ENCODE measurements at regions not wholly inside any gene's neighbourhood (a gene's known extent, or its start where the extent isn't known, plus 50 kb on each side); places are given as distances from the start of the nearest gene placed in this dataset.
"Not testable (repeated sequence)": the region's sequence is repeated elsewhere in the genome, so short reads cannot be mapped to it uniquely, and the experiment has no call there.

DNA sequence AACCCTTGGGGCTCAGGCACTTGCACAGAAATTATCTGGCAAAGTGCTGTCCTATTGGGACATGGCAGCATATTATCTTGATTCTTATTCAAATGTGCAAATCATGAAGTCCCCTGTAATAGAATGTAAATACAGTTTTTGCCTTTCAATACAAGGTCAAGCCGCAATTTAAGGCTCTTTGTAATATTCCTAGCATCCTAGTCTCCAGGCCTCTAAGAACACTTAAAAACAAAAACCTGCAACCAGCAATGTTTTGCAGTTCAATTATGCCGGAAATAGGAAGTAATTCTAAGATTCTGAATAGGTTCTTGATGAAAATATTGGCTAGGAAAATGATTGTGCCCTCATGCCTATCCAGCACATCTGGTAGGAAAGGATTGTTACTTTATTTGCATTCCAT, 197.2 kb upstream of the IRAK1BP1 start:
- no TSS peak for BruUV-seq (replicated peaks)
- no peak overlapping the region for H3K27ac Mint-ChIP-seq (ENCODE audit: low read depth, unreplicated experiment)
- H3K27me3 Mint-ChIP-seq (ENCODE audit: insufficient read depth, unreplicated experiment), result no peaks in the 10 kb centered on the region
- TF ChIP-seq, protein P1, sequence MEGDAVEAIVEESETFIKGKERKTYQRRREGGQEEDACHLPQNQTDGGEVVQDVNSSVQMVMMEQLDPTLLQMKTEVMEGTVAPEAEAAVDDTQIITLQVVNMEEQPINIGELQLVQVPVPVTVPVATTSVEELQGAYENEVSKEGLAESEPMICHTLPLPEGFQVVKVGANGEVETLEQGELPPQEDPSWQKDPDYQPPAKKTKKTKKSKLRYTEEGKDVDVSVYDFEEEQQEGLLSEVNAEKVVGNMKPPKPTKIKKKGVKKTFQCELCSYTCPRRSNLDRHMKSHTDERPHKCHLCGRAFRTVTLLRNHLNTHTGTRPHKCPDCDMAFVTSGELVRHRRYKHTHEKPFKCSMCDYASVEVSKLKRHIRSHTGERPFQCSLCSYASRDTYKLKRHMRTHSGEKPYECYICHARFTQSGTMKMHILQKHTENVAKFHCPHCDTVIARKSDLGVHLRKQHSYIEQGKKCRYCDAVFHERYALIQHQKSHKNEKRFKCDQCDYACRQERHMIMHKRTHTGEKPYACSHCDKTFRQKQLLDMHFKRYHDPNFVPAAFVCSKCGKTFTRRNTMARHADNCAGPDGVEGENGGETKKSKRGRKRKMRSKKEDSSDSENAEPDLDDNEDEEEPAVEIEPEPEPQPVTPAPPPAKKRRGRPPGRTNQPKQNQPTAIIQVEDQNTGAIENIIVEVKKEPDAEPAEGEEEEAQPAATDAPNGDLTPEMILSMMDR (IDR thresholded peaks at IDR 0.05; ENCODE audit: unreplicated experiment), result no peak
- CTCF ChIA-PET, result no interaction called here
- no peak overlapping the region for H3K4me3 Mint-ChIP-seq (ENCODE audit: unreplicated experiment)
- intact Hi-C loops (cut with micrococcal nuclease), result no loop called here
- H3K36me3 Mint-ChIP-seq (ENCODE audit: insufficient read depth, unreplicated experiment), result no peaks in the 10 kb centered on the region
- DNase-seq (ENCODE audit: unreplicated experiment), result no peak
- peaks cover 5% of the 10 kb centered on the region for H3K4me1 Mint-ChIP-seq (ENCODE audit: insufficient read depth, unreplicated experiment)
- peaks cover 6% of the 10 kb centered on the region for H3K9me3 Mint-ChIP-seq (ENCODE audit: unreplicated experiment)
- POLR2A ChIA-PET, result no interaction called here

DNA sequence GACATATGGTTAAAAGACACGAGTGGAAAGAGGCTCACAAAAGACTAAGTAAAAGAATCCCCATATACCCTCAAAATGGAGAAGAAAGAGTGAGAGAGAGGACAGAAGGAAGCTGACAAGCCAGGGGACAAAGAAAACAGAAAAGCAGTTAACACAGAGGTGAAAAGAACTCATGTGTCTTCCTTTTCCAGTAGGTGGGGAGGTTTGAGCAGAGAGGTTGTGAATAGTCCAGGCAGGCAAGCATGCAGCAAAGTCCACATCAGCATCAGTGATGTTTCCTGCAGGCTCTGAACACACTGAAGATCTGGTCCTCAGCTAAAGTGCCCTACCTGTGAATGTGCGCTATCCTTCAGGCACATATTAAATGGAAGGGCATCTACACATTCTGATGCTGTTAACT, 196.5 kb upstream of the IRAK1BP1 start:
- Mint-ChIP-seq H3K9me3 (ENCODE audit: unreplicated experiment) (peaks cover 6% of the 10 kb centered on the region), H3K4me1 (ENCODE audit: insufficient read depth, unreplicated experiment) (peaks cover 5% of the 10 kb centered on the region), H3K27ac (ENCODE audit: low read depth, unreplicated experiment) (no peak overlapping the region), H3K36me3 (ENCODE audit: insufficient read depth, unreplicated experiment) (no peaks in the 10 kb centered on the region), H3K4me3 (ENCODE audit: unreplicated experiment) (no peak overlapping the region), H3K27me3 (ENCODE audit: insufficient read depth, unreplicated experiment) (no peaks in the 10 kb centered on the region)
- no TSS peak for BruUV-seq (replicated peaks)
- intact Hi-C loops (cut with micrococcal nuclease), result no loop called here
- TF ChIP-seq, protein P1 (IDR thresholded peaks at IDR 0.05; ENCODE audit: unreplicated experiment), result no peak
- CTCF ChIA-PET, result interaction anchor here (0.7 kb wide), 1 partner anchor 381 kb away, joined by 3 read pairs; no protein-coding TSS in a partner anchor
- POLR2A ChIA-PET, result no interaction called here
- no peak for DNase-seq (ENCODE audit: unreplicated experiment)

DNA sequence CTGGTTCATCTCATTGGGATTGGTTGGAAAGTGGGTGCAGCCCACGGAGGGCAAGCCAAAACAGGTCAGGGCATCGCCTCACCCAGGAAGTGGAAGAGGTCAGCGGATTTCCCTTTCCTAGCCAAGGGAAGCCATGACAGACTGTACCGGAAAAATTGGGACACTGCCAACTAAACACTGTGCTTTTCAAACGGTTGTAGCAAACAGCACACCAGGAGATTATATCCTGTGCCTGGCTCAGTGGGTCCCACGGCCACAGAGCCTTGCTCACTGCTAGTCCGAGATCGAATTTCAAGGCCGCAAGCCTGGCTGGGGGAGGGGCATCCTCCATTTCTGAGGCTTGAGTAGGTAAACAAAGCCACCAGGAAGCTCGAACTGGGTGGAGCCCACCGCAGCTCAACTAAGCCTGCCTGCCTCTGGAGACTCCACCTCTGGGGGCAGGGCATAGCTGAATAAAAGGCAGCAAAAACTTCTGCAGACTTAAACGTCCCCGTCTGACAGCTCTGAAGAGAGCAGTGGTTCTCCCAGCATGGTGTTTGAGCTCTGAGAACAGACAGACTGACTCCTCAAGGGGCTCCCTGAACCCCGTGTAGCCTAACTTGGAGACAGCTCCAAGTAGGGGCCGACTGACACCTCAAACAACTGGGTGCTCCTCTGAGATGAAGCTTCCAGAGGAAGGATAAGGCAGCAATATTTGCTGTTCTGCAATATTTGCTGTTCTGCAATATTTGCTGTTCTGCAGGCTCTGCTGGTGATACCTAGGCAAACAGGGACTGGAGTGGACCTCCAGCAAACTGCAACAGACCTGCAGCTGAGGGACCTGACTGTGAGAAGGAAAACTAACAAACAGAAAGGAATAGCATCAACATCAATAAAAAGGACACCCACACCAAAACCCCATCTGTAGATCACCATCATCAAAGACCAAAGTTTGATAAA, 191.0 kb upstream of the IRAK1BP1 start:
- CTCF ChIA-PET, result interaction anchor here (0.6 to 0.7 kb wide), 2 partner anchors 134 to 1224 kb away, joined by 3 read pairs; no protein-coding TSS in a partner anchor
- H3K27me3 Mint-ChIP-seq (ENCODE audit: insufficient read depth, unreplicated experiment); intact Hi-C loops (cut with micrococcal nuclease); H3K4me1 Mint-ChIP-seq (ENCODE audit: insufficient read depth, unreplicated experiment); H3K27ac Mint-ChIP-seq (ENCODE audit: low read depth, unreplicated experiment); POLR2A ChIA-PET; H3K9me3 Mint-ChIP-seq (ENCODE audit: unreplicated experiment); H3K4me3 Mint-ChIP-seq (ENCODE audit: unreplicated experiment); H3K36me3 Mint-ChIP-seq (ENCODE audit: insufficient read depth, unreplicated experiment); DNase-seq (ENCODE audit: unreplicated experiment); BruUV-seq (replicated peaks): not testable (repeated sequence)

DNA sequence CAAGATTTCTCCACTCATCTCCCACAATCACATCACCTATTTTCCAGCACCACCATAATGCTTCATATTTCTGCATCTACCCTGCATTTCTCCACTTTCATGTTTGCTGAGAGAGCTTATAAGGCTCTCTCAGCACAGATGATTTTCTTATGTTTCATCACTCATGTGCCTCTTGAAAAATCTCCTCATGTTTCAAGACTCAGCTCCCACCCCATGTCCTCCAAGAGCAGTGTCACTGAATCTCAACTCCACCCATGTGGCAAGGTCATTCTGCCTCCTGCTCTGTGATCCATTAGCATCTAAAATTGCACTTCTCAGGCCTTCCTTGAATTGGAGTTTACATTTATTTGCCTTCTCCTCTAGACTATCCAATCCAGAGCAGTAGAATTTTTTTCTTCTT, 178.7 kb upstream of the IRAK1BP1 start:
- Mint-ChIP-seq H3K36me3 (ENCODE audit: insufficient read depth, unreplicated experiment) (peaks cover 4% of the 10 kb centered on the region), H3K4me3 (ENCODE audit: unreplicated experiment) (no peak overlapping the region), H3K27me3 (ENCODE audit: insufficient read depth, unreplicated experiment) (no peaks in the 10 kb centered on the region), H3K27ac (ENCODE audit: low read depth, unreplicated experiment) (no peak overlapping the region), H3K4me1 (ENCODE audit: insufficient read depth, unreplicated experiment) (no peaks in the 10 kb centered on the region), H3K9me3 (ENCODE audit: unreplicated experiment) (no peaks in the 10 kb centered on the region)
- BruUV-seq (replicated peaks), result no TSS peak
- TF ChIP-seq, protein P1 (IDR thresholded peaks at IDR 0.05; ENCODE audit: unreplicated experiment), result no peak
- CTCF ChIA-PET, result no interaction called here
- intact Hi-C loops (cut with micrococcal nuclease), result no loop called here
- no peak for DNase-seq (ENCODE audit: unreplicated experiment)
- POLR2A ChIA-PET, result no interaction called here
